ENCODE measurements at regions not wholly inside any gene's neighbourhood (a gene's known extent, or its start where the extent isn't known, plus 50 kb on each side); places are given as distances from the start of the nearest gene placed in this dataset.

DNA sequence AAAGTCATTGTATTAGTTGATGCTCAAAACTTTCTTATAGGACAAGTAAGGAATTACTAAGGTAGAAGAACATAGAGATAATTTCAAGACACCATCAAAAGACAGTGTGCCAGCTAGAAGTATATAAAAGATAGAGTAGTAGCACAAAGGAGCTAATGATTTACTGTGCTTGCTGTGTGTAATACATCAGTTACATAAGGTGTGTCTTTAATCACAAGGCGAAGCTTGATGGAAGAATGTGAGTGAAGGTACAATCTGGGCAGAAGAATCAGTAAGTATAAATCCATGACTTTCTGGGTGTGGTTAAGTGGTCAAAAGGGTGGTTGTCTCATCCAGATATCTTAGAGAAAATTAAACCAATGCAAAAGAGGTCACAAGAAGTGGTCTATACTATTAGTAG is 95.1 kb upstream of the BOD1L1 start:
- Histone ChIP-seq H3K4ac (replicated peaks; ENCODE audit: insufficient read length, low read depth, low read length) (no peak overlapping the region), H3K36me3 (ENCODE audit: control insufficient read depth in 2 of 4, insufficient read depth in 4 of 4, low read length in 3 of 4) (no peaks in the 10 kb centered on the region)
- FAIRE-seq, result no peak
- TF ChIP-seq RFX5 (IDR thresholded peaks at IDR 0.05; ENCODE audit: borderline replicate concordance, low read depth, low read length) (no peak), JUND (IDR thresholded peaks at IDR 0.05; ENCODE audit: low read length) (no peak), TAF7 (optimal IDR thresholded peaks at IDR 0.05; ENCODE audit: borderline replicate concordance, low read depth, low read length) (no peak), RXRA (IDR thresholded peaks at IDR 0.05; ENCODE audit: insufficient read depth, low read depth, low read length) (no peak), CHD1 (IDR thresholded peaks at IDR 0.05; ENCODE audit: low read depth, low read length) (no peak), CEBPB (IDR thresholded peaks at IDR 0.05; ENCODE audit: low read depth, low read length) (no peak), RNF2 (IDR thresholded peaks at IDR 0.05; ENCODE audit: borderline replicate concordance, low read depth, low read length, missing control alignments, poor library complexity, severe bottlenecking) (no peak), BRCA1 (IDR thresholded peaks at IDR 0.05; ENCODE audit: low read depth, low read length) (no peak), EZH2 (IDR thresholded peaks at IDR 0.05; ENCODE audit: low read depth, low read length, severe bottlenecking) (no peak), CBX5 (IDR thresholded peaks at IDR 0.05; ENCODE audit: low read depth, low read length) (no peak), RAD21 (IDR thresholded peaks at IDR 0.05 in 1 of 2, conservative IDR thresholded peaks at IDR 0.05 in 1 of 2; ENCODE audit: low read depth in 2 of 2, low read length in 2 of 2) (no peak)
- TF ChIP-seq, protein P1, sequence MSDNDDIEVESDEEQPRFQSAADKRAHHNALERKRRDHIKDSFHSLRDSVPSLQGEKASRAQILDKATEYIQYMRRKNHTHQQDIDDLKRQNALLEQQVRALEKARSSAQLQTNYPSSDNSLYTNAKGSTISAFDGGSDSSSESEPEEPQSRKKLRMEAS (IDR thresholded peaks at IDR 0.05), result no peak
- TF ChIP-seq, protein P2, sequence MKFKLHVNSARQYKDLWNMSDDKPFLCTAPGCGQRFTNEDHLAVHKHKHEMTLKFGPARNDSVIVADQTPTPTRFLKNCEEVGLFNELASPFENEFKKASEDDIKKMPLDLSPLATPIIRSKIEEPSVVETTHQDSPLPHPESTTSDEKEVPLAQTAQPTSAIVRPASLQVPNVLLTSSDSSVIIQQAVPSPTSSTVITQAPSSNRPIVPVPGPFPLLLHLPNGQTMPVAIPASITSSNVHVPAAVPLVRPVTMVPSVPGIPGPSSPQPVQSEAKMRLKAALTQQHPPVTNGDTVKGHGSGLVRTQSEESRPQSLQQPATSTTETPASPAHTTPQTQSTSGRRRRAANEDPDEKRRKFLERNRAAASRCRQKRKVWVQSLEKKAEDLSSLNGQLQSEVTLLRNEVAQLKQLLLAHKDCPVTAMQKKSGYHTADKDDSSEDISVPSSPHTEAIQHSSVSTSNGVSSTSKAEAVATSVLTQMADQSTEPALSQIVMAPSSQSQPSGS (IDR thresholded peaks at IDR 0.05; ENCODE audit: low read length), result no peak

More for the DNA sequence above, 95.1 kb upstream of the BOD1L1 start:
- Histone ChIP-seq H3K9me3 (ENCODE audit: insufficient read depth in 2 of 2, low read depth in 1 of 2, low read length in 1 of 2) (no peaks in the 10 kb centered on the region), H3K23me2 (ENCODE audit: low read depth, low read length) (no peaks in the 10 kb centered on the region; the same call in 1 of the 2 replicates), H3K4me1 (replicated peaks in 1 of 4; ENCODE audit: control insufficient read depth in 3 of 4, insufficient read depth in 4 of 4, low read length in 3 of 4) (no peaks in the 10 kb centered on the region), H2BK15ac (ENCODE audit: low read length) (no peak overlapping the region), H3K9ac (replicated peaks in 1 of 4; ENCODE audit: extremely low read depth in 1 of 4, low read depth in 3 of 4, low read length in 3 of 4) (no peak overlapping the region), H3K27me3 (replicated peaks in 1 of 4; ENCODE audit: control insufficient read depth in 3 of 4, extremely low read depth in 1 of 4, insufficient read depth in 3 of 4, low read length in 3 of 4) (no peaks in the 10 kb centered on the region), H2AK5ac (ENCODE audit: low read depth, low read length) (no peak overlapping the region), H4K91ac (replicated peaks; ENCODE audit: insufficient read length, low read length) (no peak overlapping the region), H3K18ac (ENCODE audit: extremely low read depth, low read length) (no peak overlapping the region), H2BK12ac (ENCODE audit: low read depth, low read length) (no peak overlapping the region), H3K56ac (replicated peaks; ENCODE audit: insufficient read length, low read depth, low read length) (no peak overlapping the region), H4K20me1 (replicated peaks in 1 of 2; ENCODE audit: control insufficient read depth in 1 of 2, insufficient read depth in 2 of 2, low read length in 2 of 2) (no peaks in the 10 kb centered on the region), H4K8ac (ENCODE audit: extremely low read depth, insufficient read depth, low read length) (no peak overlapping the region), H3K79me2 (ENCODE audit: control insufficient read depth in 1 of 2, insufficient read depth in 2 of 2, low read length in 2 of 2) (no peaks in the 10 kb centered on the region), H2BK20ac (ENCODE audit: low read length) (no peak overlapping the region), H3K4me2 (ENCODE audit: insufficient read depth in 1 of 2, low read depth in 2 of 2, low read length in 2 of 2) (no peak overlapping the region), H3K14ac (ENCODE audit: insufficient read length) (no peak overlapping the region), H3K23ac (ENCODE audit: insufficient read length) (no peak overlapping the region), H2AFZ (ENCODE audit: low read length) (no peak overlapping the region), H4K5ac (ENCODE audit: insufficient read length, low read depth, low read length) (no peak overlapping the region), H3K79me1 (ENCODE audit: low read depth, low read length) (no peaks in the 10 kb centered on the region), H2BK5ac (ENCODE audit: low read depth, low read length) (no peak overlapping the region), H2BK120ac (replicated peaks; ENCODE audit: low read depth, low read length) (no peak overlapping the region), H3K4me3 (ENCODE audit: extremely low read depth in 1 of 4, insufficient read depth in 2 of 4, low read depth in 3 of 4, low read length in 4 of 4) (no peak overlapping the region), H3K27ac (ENCODE audit: low read depth, low read length) (no peak overlapping the region)
- WGBS, 2 experiments (ENCODE audit: extremely low coverage in 1 of 2, insufficient coverage in 1 of 2, insufficient read length in 1 of 2, insufficient replicate concordance in 2 of 2, low coverage in 1 of 2, low lambda C conversion rate in 2 of 2, missing lambda C conversion rate in 1 of 2), result 90% methylated on average over 1 of the region's 1 CpG; no CpG with 5 or more reads in 1 of the 2 experiments
- no peak for DNase-seq (ENCODE audit: low read depth in 1 of 2, low spot score in 2 of 2)
- CTCF ChIA-PET (ENCODE audit: partially characterized antibody), result no interaction called here
- POLR2A ChIA-PET (ENCODE audit: partially characterized antibody), result no interaction called here

Data from H1 (cell line).